WTC11 (cell line): ENCODE measurements at regions not wholly inside any gene's neighbourhood (a gene's known extent, or its start where the extent isn't known, plus 50 kb on each side); places are given as distances from the start of the nearest gene placed in this dataset.

Experiments used
- ATAC-seq: fragments of 200-7000 bp; cut with Tn5 transposase; 2 replicates; pipeline ENCODE4 v1.10.0; 2021; ENCODE audit warnings: mild to moderate bottlenecking, moderate library complexity
- CTCF ChIA-PET: fragments of 300-600 bp; sonication (Branson Sonifier 250); formaldehyde crosslinking; loops from one replicate; lab custom pipeline; 2021; ENCODE audit warnings: antibody characterized with exemption; lab: Charles Lee
- POLR2A ChIA-PET: fragments of 350-600 bp; sonication (Branson Sonifier 250); formaldehyde crosslinking; loops from one replicate; lab custom pipeline; 2021; ENCODE audit warnings: antibody characterized with exemption; lab: Charles Lee
- DNase-seq: peaks from one replicate; pipeline ENCODE4 v3.0.0; 2021; ENCODE audit warnings: low spot score
- H3K27ac Mint-ChIP-seq: 2 replicates; pipeline ENCODE4 v1.8.0; 2021; ENCODE audit warnings: mixed read lengths
- H3K27me3 Mint-ChIP-seq: 2 replicates; pipeline ENCODE4 v1.8.0; 2021; ENCODE audit warnings: low read depth, mild to moderate bottlenecking, moderate library complexity, mixed read lengths
- H3K36me3 Mint-ChIP-seq: 2 replicates; pipeline ENCODE4 v1.8.0; 2021; ENCODE audit warnings: mixed read lengths
- H3K4me1 Mint-ChIP-seq: 2 replicates; pipeline ENCODE4 v1.8.0; 2022; ENCODE audit warnings: mixed read lengths
- H3K4me3 Mint-ChIP-seq: 2 replicates; pipeline ENCODE4 v1.8.0; 2021; ENCODE audit warnings: mild to moderate bottlenecking, moderate library complexity, mixed read lengths
- H3K9me3 Mint-ChIP-seq: 2 replicates; pipeline ENCODE4 v1.8.0; 2021; ENCODE audit warnings: mixed read lengths
- AR ChIP-seq: fragments of 250-450 bp; sonication (Bioruptor Pico); IDR thresholded peaks from 2 replicates; pipeline ENCODE4 v1.9.0; 2021; ENCODE audit warnings: mild to moderate bottlenecking
- ATF3 ChIP-seq: sonication (generic); formaldehyde crosslinking; conservative IDR thresholded peaks from 2 replicates; pipeline ENCODE4 v1.8.1; 2022; ENCODE audit warnings: mild to moderate bottlenecking, missing genetic modification reagents
- ATF6 ChIP-seq: sonication (generic); formaldehyde crosslinking; IDR thresholded peaks from 2 replicates; pipeline ENCODE4 v1.8.1; 2023; ENCODE audit warnings: mild to moderate bottlenecking, missing genetic modification reagents
- CREB1 ChIP-seq: sonication (generic); formaldehyde crosslinking; IDR thresholded peaks from 2 replicates; pipeline ENCODE4 v1.8.0; 2023; ENCODE audit warnings: mild to moderate bottlenecking, missing genetic modification reagents
- E2F1 ChIP-seq: sonication (generic); formaldehyde crosslinking; IDR thresholded peaks from 2 replicates; pipeline ENCODE4 v1.8.0; 2022; ENCODE audit warnings: mild to moderate bottlenecking, missing genetic modification reagents
- E2F4 ChIP-seq: sonication (generic); formaldehyde crosslinking; IDR thresholded peaks from 2 replicates; pipeline ENCODE4 v1.8.1; 2022; ENCODE audit warnings: low read depth, mild to moderate bottlenecking, moderate library complexity, missing genetic modification reagents, borderline replicate concordance
- FOXP4 ChIP-seq: sonication (generic); formaldehyde crosslinking; IDR thresholded peaks from 2 replicates; pipeline ENCODE4 v1.8.0; 2022; ENCODE audit warnings: mild to moderate bottlenecking, missing genetic modification reagents
- HMGA2 ChIP-seq: fragments of 250-450 bp; sonication (Bioruptor Pico); IDR thresholded peaks from 2 replicates; pipeline ENCODE4 v1.4.0; 2021; ENCODE audit warnings: mild to moderate bottlenecking, moderate library complexity
- NFATC4 ChIP-seq: fragments of 250-450 bp; sonication (Bioruptor Pico); IDR thresholded peaks from 2 replicates; pipeline ENCODE4 v1.9.0; 2021; ENCODE audit warnings: mild to moderate bottlenecking
- NR1H2 ChIP-seq: sonication (generic); formaldehyde crosslinking; IDR thresholded peaks from 2 replicates; pipeline ENCODE4 v1.9.0; 2021; ENCODE audit warnings: mild to moderate bottlenecking, moderate library complexity, missing genetic modification reagents
- NR2C2 ChIP-seq: sonication (generic); formaldehyde crosslinking; IDR thresholded peaks from 2 replicates; pipeline ENCODE4 v1.8.0; 2022; ENCODE audit warnings: mild to moderate bottlenecking, missing genetic modification reagents
- SMAD3 ChIP-seq: sonication (generic); formaldehyde crosslinking; IDR thresholded peaks from 2 replicates; pipeline ENCODE4 v1.8.0; 2022; ENCODE audit warnings: missing genetic modification reagents, mild to moderate bottlenecking, borderline replicate concordance
- SMAD4 ChIP-seq: sonication (generic); formaldehyde crosslinking; IDR thresholded peaks from 2 replicates; pipeline ENCODE4 v1.8.0; 2022; ENCODE audit warnings: mild to moderate bottlenecking, missing genetic modification reagents
- TEAD1 ChIP-seq: sonication (generic); formaldehyde crosslinking; IDR thresholded peaks from 2 replicates; pipeline ENCODE4 v1.8.0; 2022; ENCODE audit warnings: mild to moderate bottlenecking, missing genetic modification reagents
- USF2 ChIP-seq: sonication (generic); formaldehyde crosslinking; IDR thresholded peaks from 2 replicates; pipeline ENCODE4 v1.8.1; 2023; ENCODE audit warnings: mild to moderate bottlenecking, missing genetic modification reagents, moderate library complexity
- ZBTB43 ChIP-seq: sonication (generic); formaldehyde crosslinking; IDR thresholded peaks from 2 replicates; pipeline ENCODE4 v1.8.1; 2023; ENCODE audit warnings: mild to moderate bottlenecking, missing genetic modification reagents
- ZMAT4 ChIP-seq: fragments of 250-450 bp; sonication (Bioruptor Pico); IDR thresholded peaks from 2 replicates; pipeline ENCODE4 v1.9.0; 2021; ENCODE audit warnings: mild to moderate bottlenecking
- ZNF219 ChIP-seq: sonication (generic); formaldehyde crosslinking; IDR thresholded peaks from 2 replicates; pipeline ENCODE4 v1.8.0; 2023; ENCODE audit warnings: missing genetic modification reagents, mild to moderate bottlenecking, borderline replicate concordance
- ZNF281 ChIP-seq: sonication (generic); formaldehyde crosslinking; IDR thresholded peaks from 2 replicates; pipeline ENCODE4 v1.8.0; 2023; ENCODE audit warnings: mild to moderate bottlenecking, missing genetic modification reagents
- ZNF396 ChIP-seq: fragments of 250-450 bp; sonication (Bioruptor Pico); IDR thresholded peaks from 2 replicates; pipeline ENCODE4 v1.8.0; 2021; ENCODE audit warnings: mild to moderate bottlenecking, moderate library complexity, borderline replicate concordance

- TF ChIP-seq TEAD1 (CRISPR knock-in tag) (no peak), E2F1 (CRISPR knock-in tag) (no peak), ZNF396 (CRISPR knock-in tag) (no peak), USF2 (CRISPR knock-in tag) (no peak), ATF6 (no peak), NR2C2 (no peak), HMGA2 (CRISPR knock-in tag) (no peak), ZNF281 (CRISPR knock-in tag) (no peak), AR (no peak), SMAD4 (CRISPR knock-in tag) (no peak), SMAD3 (CRISPR knock-in tag) (no peak), ZBTB43 (CRISPR knock-in tag) (no peak), NFATC4 (CRISPR knock-in tag) (no peak), ATF3 (CRISPR knock-in tag) (no peak), FOXP4 (CRISPR knock-in tag) (no peak), ZNF219 (CRISPR knock-in tag) (no peak), CREB1 (CRISPR knock-in tag) (no peak), E2F4 (CRISPR knock-in tag) (no peak), ZMAT4 (CRISPR knock-in tag) (no peak), NR1H2 (no peak)
- peaks cover 10% of the 10 kb centered on the region; the same call in 1 of the 2 replicates for H3K9me3 Mint-ChIP-seq
- CTCF ChIA-PET = interaction anchor here (0.8 kb wide), 1 partner anchor 30 kb away, joined by 3 read pairs; no protein-coding TSS in a partner anchor
Observed at GRCh38 chr18:54089749-54090459, 134.6 kb downstream of the MBD2 start.

More at GRCh38 chr18:54089749-54090459, 134.6 kb downstream of the MBD2 start:
- Mint-ChIP-seq H3K36me3 (no peaks in the 10 kb centered on the region), H3K4me1 (peaks cover 26% of the 10 kb centered on the region), H3K27me3 (no peaks in the 10 kb centered on the region), H3K27ac (no peak overlapping the region), H3K4me3 (no peak overlapping the region)
- POLR2A ChIA-PET = no interaction called here
- ATAC-seq = no peak
- no peak for DNase-seq
